Testis (tissue), 2 donors: ENCODE measurements at regions not wholly inside any gene's neighbourhood (a gene's known extent, or its start where the extent isn't known, plus 50 kb on each side); places are given as distances from the start of the nearest gene placed in this dataset.

Experiments
- POLR2A ChIP-seq: fragments of 450-650 bp; IDR thresholded peaks from one replicate; pipeline ENCODE4 v1.6.1; 2017; ENCODE audit warnings: antibody characterized with exemption, mild to moderate bottlenecking, moderate library complexity
- TF ChIP-seq, protein P1 (sequence below), 3 experiments: fragments of 450-650 bp in 2 of 3; fragments of 200-600 bp in 1 of 3; sonication (generic) in 1 of 3; IDR thresholded peaks; one replicate each; pipeline ENCODE4 v1.5.1; 2016 to 2019; ENCODE audit warnings: antibody characterized with exemption in 3 of 3, mild to moderate bottlenecking in 2 of 3, moderate library complexity in 1 of 3

DNA sequence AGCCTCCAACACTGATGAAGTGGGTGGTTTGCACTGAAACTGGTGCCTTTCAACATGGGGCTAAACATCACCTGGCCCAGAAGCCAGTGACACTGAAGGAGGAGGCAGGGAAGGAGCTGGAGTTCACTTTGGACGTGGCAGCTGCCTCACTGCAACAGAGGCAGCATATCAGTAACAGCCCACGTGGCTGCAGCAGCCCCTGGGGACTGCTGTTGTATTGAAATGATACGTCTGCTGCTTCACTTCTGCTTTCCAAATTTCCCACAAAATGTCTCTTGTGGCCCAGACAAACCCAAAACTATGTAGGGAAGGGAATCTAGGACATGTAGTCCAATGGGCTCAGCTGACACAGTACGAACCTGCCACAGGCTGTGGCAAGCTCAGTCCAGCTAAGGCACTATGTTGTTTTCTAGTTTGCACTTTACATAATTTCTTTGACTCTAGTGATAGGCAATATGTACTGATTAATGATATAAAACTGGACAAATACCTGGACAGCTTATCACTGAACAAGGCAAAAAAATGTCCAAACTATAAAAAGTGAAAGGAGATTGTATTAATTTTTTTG, 84.7 kb upstream of the RAPGEF2 start:
- TF ChIP-seq, protein P1, sequence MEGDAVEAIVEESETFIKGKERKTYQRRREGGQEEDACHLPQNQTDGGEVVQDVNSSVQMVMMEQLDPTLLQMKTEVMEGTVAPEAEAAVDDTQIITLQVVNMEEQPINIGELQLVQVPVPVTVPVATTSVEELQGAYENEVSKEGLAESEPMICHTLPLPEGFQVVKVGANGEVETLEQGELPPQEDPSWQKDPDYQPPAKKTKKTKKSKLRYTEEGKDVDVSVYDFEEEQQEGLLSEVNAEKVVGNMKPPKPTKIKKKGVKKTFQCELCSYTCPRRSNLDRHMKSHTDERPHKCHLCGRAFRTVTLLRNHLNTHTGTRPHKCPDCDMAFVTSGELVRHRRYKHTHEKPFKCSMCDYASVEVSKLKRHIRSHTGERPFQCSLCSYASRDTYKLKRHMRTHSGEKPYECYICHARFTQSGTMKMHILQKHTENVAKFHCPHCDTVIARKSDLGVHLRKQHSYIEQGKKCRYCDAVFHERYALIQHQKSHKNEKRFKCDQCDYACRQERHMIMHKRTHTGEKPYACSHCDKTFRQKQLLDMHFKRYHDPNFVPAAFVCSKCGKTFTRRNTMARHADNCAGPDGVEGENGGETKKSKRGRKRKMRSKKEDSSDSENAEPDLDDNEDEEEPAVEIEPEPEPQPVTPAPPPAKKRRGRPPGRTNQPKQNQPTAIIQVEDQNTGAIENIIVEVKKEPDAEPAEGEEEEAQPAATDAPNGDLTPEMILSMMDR (IDR thresholded peaks at IDR 0.05), result no peak
- no peak for TF ChIP-seq POLR2A
